Gastroesophageal sphincter (tissue), 4 donors: ENCODE measurements at regions not wholly inside any gene's neighbourhood (a gene's known extent, or its start where the extent isn't known, plus 50 kb on each side); places are given as distances from the start of the nearest gene placed in this dataset.

Experiments
- ATAC-seq: fragments of 150-250 bp; one replicate; pipeline ENCODE4 v1.9.1; 2016; ENCODE audit warnings: mild to moderate bottlenecking, moderate library complexity
- H3K27ac ChIP-seq, 4 donors: fragments of 200-600 bp; sonication (generic) in 3 of 4; 1 replicate in 3 of 4; 2 replicates in 1 of 4; pipeline ENCODE4 v1.5.1; 2016 to 2019
- H3K27me3 ChIP-seq: fragments of 200-600 bp; sonication (generic); one replicate; pipeline ENCODE4 v1.5.1; 2019
- H3K36me3 ChIP-seq, 2 donors: fragments of 200-600 bp; sonication (generic); one replicate each; pipeline ENCODE4 v1.5.1; 2019; ENCODE audit warnings: control low read depth in 1 of 2
- H3K4me1 ChIP-seq, 3 donors: fragments of 200-600 bp; sonication (generic); 1 replicate in 2 of 3; 2 replicates in 1 of 3; pipeline ENCODE4 v1.5.1; 2016 to 2019; ENCODE audit warnings: control low read depth in 2 of 3
- H3K4me3 ChIP-seq, 2 donors: fragments of 200-600 bp; sonication (generic); one replicate each; pipeline ENCODE4 v1.5.1; 2019; ENCODE audit warnings: mild to moderate bottlenecking in 1 of 2, moderate library complexity in 1 of 2
- H3K9me3 ChIP-seq, 3 donors: fragments of 200-600 bp; sonication (generic); one replicate each; pipeline ENCODE4 v1.5.1; 2017 to 2019; ENCODE audit warnings: control low read depth in 2 of 3
- CTCF ChIP-seq, 4 experiments: fragments of 200-600 bp in 2 of 4; fragments of 450-650 bp in 2 of 4; sonication (generic) in 1 of 4; IDR thresholded peaks; one replicate each; pipeline ENCODE4 v1.5.1; 2017 to 2019; ENCODE audit warnings: antibody characterized with exemption in 4 of 4, mild to moderate bottlenecking in 2 of 4, moderate library complexity in 2 of 4
- EP300 ChIP-seq: sonication (generic); formaldehyde crosslinking; IDR thresholded peaks from one replicate; pipeline ENCODE4 v1.6.1; 2017; ENCODE audit warnings: antibody characterized with exemption, mild to moderate bottlenecking
- POLR2A ChIP-seq, 2 donors: fragments of 450-650 bp; IDR thresholded peaks; one replicate each; pipeline ENCODE4 v1.6.1; 2017; ENCODE audit warnings: antibody characterized with exemption in 2 of 2, mild to moderate bottlenecking in 2 of 2, moderate library complexity in 1 of 2
- POLR2AphosphoS5 ChIP-seq: sonication (generic); formaldehyde crosslinking; IDR thresholded peaks from one replicate; pipeline ENCODE4 v1.6.1; 2017; ENCODE audit warnings: antibody characterized with exemption
- WGBS, 2 donors: methylation state at CpG; one replicate each; pipeline ENCODE4 v1.1.5; 2018; ENCODE audit warnings: low coverage in 1 of 2; 5-methylcytosine and 5-hydroxymethylcytosine counted together

- 78% methylated on average over 6 to 7 of the region's 7 CpGs for WGBS, 2 donors
- Histone ChIP-seq H3K9me3 (no peaks in the 10 kb centered on the region), H3K27me3 (no peaks in the 10 kb centered on the region), H3K4me1 (no peaks in the 10 kb centered on the region), H3K27ac (no peak overlapping the region), H3K4me3 (no peak overlapping the region), H3K36me3 (no peaks in the 10 kb centered on the region)
- ATAC-seq = no peak
- TF ChIP-seq POLR2A (IDR thresholded peaks at IDR 0.05) (no peak), POLR2AphosphoS5 (no peak), CTCF (IDR thresholded peaks at IDR 0.05) (no peak), EP300 (no peak)
Observed at GRCh38 chr2:58541511-58541910, 300.4 kb upstream of the FANCL start.

DNA sequence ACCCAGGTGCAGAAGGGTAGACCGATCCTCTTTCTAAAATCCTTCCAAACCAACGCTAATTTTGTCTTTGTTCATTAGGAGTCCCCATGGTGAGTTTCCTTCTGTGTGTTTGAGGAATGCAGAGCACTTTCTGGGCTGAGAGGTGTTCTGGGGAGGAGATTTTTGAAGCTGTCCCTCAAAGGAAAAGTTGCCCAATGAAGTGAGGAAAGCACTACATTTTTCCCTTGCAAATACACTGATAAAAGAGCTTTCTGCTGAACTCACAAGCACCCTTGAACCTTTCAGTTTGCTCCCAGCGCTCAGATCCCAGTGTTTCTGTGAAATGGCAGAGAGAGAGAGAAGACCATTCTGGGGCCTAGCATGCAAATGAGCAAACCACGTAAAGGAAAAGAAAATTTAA is 299.6 kb upstream of the FANCL start:
- H3K9me3 ChIP-seq = no peaks in the 10 kb centered on the region

GRCh38 chr2:58539973-58540372 is 298.8 kb upstream of the FANCL start:
- WGBS, 2 donors = 49 to 62% methylated on average over 3 to 4 of the region's 4 CpGs
- ATAC-seq = no peak
- Histone ChIP-seq H3K27ac (no peak overlapping the region), H3K27me3 (no peaks in the 10 kb centered on the region), H3K9me3 (no peaks in the 10 kb centered on the region), H3K36me3 (no peaks in the 10 kb centered on the region), H3K4me3 (no peak overlapping the region), H3K4me1 (no peaks in the 10 kb centered on the region)
- TF ChIP-seq POLR2AphosphoS5 (no peak), EP300 (no peak), POLR2A (IDR thresholded peaks at IDR 0.05) (no peak), CTCF (IDR thresholded peaks at IDR 0.05) (no peak)

More for the DNA sequence above, 299.6 kb upstream of the FANCL start:
- H3K36me3 ChIP-seq = no peaks in the 10 kb centered on the region
- TF ChIP-seq EP300 (no peak), CTCF (IDR thresholded peaks at IDR 0.05) (no peak), POLR2AphosphoS5 (no peak), POLR2A (IDR thresholded peaks at IDR 0.05) (no peak)
- no peaks in the 10 kb centered on the region for H3K27me3 ChIP-seq
- H3K4me1 ChIP-seq = no peaks in the 10 kb centered on the region
- H3K4me3 ChIP-seq = no peak overlapping the region
- WGBS, 2 donors = 54 to 67% methylated on average over 4 of the region's 4 CpGs
- no peak for ATAC-seq
- H3K27ac ChIP-seq = no peak overlapping the region

DNA sequence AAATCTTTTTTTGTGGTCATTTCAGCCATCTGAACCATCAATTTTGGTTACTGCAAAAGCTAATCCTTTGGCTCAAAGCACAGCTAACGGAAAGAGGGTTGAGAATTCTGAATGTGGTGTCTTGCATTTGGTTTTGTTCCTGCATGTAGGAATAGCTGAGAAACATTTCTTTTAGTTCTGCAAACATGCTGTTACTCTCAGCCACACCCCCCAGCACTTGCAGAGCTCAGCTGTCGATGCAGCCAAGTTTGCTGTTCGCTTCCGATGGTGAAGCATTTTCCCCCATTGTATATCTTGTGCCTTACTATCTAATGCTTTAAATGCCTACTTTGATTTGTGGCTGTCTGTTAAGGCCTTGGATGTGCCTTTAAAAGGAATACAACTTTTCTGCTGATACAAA is 294.9 kb upstream of the FANCL start:
- no peak overlapping the region for H3K4me3 ChIP-seq
- no peaks in the 10 kb centered on the region for H3K9me3 ChIP-seq
- H3K36me3 ChIP-seq = no peaks in the 10 kb centered on the region
- no peaks in the 10 kb centered on the region for H3K4me1 ChIP-seq
- no peaks in the 10 kb centered on the region for H3K27me3 ChIP-seq
- WGBS, 2 donors = 57 to 61% methylated on average over 3 to 4 of the region's 4 CpGs
- TF ChIP-seq POLR2AphosphoS5 = no peak
- no peak for TF ChIP-seq POLR2A (IDR thresholded peaks at IDR 0.05)
- TF ChIP-seq EP300 = no peak
- TF ChIP-seq CTCF (IDR thresholded peaks at IDR 0.05) = no peak
- no peak overlapping the region for H3K27ac ChIP-seq
- no peak for ATAC-seq

DNA sequence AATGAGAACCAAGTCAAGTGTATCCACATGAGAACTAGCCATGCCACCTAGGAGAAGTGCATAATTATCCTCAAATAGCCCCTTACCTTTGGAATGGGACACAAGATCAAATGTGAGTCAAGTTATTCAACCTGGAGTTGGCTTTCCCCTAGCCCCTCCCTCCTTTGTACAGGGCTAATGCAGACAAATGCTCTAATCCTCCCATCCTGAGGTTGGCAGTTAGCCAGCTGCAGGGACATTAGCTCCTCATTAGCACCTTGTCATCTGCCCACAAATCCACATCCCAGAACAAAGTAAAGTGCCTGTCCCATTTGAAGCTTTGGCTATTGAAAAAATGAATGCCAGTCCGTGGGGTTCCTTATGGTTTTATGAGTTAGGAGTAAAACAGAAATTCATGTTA is 294.1 kb upstream of the FANCL start:
- TF ChIP-seq POLR2AphosphoS5 (no peak), EP300 (no peak), POLR2A (IDR thresholded peaks at IDR 0.05) (no peak), CTCF (IDR thresholded peaks at IDR 0.05) (no peak)
- no peaks in the 10 kb centered on the region for H3K36me3 ChIP-seq

More for the DNA sequence above, 294.1 kb upstream of the FANCL start:
- Histone ChIP-seq H3K4me1 (no peaks in the 10 kb centered on the region), H3K4me3 (no peak overlapping the region), H3K27ac (no peak overlapping the region), H3K27me3 (no peaks in the 10 kb centered on the region), H3K9me3 (no peaks in the 10 kb centered on the region)
- ATAC-seq = no peak
- 71 to 85% methylated on average over 1 of the region's 1 CpG for WGBS, 2 donors
